Neural progenitor cell (in vitro differentiated cells): ENCODE measurements at regions not wholly inside any gene's neighbourhood (a gene's known extent, or its start where the extent isn't known, plus 50 kb on each side); places are given as distances from the start of the nearest gene placed in this dataset.

Experiments
- DNase-seq: peaks from one replicate; pipeline ENCODE4 v3.0.0-alpha.2; 2016; ENCODE audit warnings: low spot score
- H2AFZ ChIP-seq: fragments of 200-600 bp; sonication (generic); replicated peaks from 2 replicates; pipeline ENCODE4 v1.6.1; 2016; ENCODE audit warnings: antibody characterized with exemption
- H3F3A ChIP-seq: fragments of 200-600 bp; sonication (generic); 2 replicates; pipeline ENCODE4 v1.6.1; 2016; ENCODE audit warnings: antibody characterized with exemption, low read depth
- H3K27ac ChIP-seq: fragments of 200-600 bp; sonication (generic); 2 replicates; pipeline ENCODE4 v1.5.1; 2016; ENCODE audit warnings: mild to moderate bottlenecking
- H3K27me3 ChIP-seq: fragments of 200-600 bp; sonication (generic); 2 replicates; pipeline ENCODE4 v1.6.1; 2016; ENCODE audit warnings: mild to moderate bottlenecking, moderate library complexity
- H3K36me3 ChIP-seq: fragments of 200-600 bp; sonication (generic); 2 replicates; pipeline ENCODE4 v1.5.1; 2016
- H3K4me1 ChIP-seq: fragments of 200-600 bp; sonication (generic); 2 replicates; pipeline ENCODE4 v1.6.1; 2016; ENCODE audit warnings: mixed run types
- H3K4me2 ChIP-seq: fragments of 200-600 bp; sonication (generic); 2 replicates; pipeline ENCODE4 v1.6.1; 2016
- H3K4me3 ChIP-seq: fragments of 200-600 bp; sonication (generic); 2 replicates; pipeline ENCODE4 v1.5.1; 2016
- H3K79me2 ChIP-seq: fragments of 200-600 bp; sonication (generic); 2 replicates; pipeline ENCODE4 v1.6.1; 2016; ENCODE audit warnings: low read depth
- H3K9ac ChIP-seq: fragments of 200-600 bp; sonication (generic); 2 replicates; pipeline ENCODE4 v1.6.1; 2016
- H3K9me3 ChIP-seq: fragments of 200-600 bp; sonication (generic); 2 replicates; pipeline ENCODE4 v1.5.1; 2016; ENCODE audit warnings: low read depth
- H4K20me1 ChIP-seq: fragments of 200-600 bp; sonication (generic); 2 replicates; pipeline ENCODE4 v1.6.1; 2016; ENCODE audit warnings: low read depth
- H3K27ac Mint-ChIP-seq: 3 replicates; pipeline ENCODE4 v1.8.0; 2021; ENCODE audit warnings: mixed read lengths
- H3K27me3 Mint-ChIP-seq: 2 replicates; pipeline ENCODE4 v1.8.0; 2022; ENCODE audit warnings: low read depth, mild to moderate bottlenecking, inconsistent platforms, moderate library complexity, mixed read lengths; ENCODE audit not compliant: insufficient read depth
- H3K36me3 Mint-ChIP-seq: 3 replicates; pipeline ENCODE4 v1.8.0; 2021; ENCODE audit warnings: mixed read lengths
- H3K4me1 Mint-ChIP-seq: 3 replicates; pipeline ENCODE4 v1.8.0; 2021; ENCODE audit warnings: mixed read lengths
- H3K4me3 Mint-ChIP-seq: 3 replicates; pipeline ENCODE4 v1.8.0; 2021; ENCODE audit warnings: mild to moderate bottlenecking, moderate library complexity, mixed read lengths
- H3K9me3 Mint-ChIP-seq: 3 replicates; pipeline ENCODE4 v1.8.0; 2020; ENCODE audit warnings: mixed read lengths
- EZH2 ChIP-seq: fragments of 200-600 bp; sonication (generic); IDR thresholded peaks from 2 replicates; pipeline ENCODE4 v1.6.1; 2017; ENCODE audit warnings: antibody characterized with exemption, mild to moderate bottlenecking, moderate library complexity
- EZH2phosphoT487 ChIP-seq: fragments of 200-600 bp; sonication (generic); IDR thresholded peaks from 2 replicates; pipeline ENCODE4 v1.6.1; 2017; ENCODE audit warnings: antibody characterized with exemption
- TF ChIP-seq, protein P1 (sequence below): fragments of 200-600 bp; sonication (generic); IDR thresholded peaks from 2 replicates; pipeline ENCODE4 v1.5.1; 2017; ENCODE audit warnings: antibody characterized with exemption, mild to moderate bottlenecking

DNA sequence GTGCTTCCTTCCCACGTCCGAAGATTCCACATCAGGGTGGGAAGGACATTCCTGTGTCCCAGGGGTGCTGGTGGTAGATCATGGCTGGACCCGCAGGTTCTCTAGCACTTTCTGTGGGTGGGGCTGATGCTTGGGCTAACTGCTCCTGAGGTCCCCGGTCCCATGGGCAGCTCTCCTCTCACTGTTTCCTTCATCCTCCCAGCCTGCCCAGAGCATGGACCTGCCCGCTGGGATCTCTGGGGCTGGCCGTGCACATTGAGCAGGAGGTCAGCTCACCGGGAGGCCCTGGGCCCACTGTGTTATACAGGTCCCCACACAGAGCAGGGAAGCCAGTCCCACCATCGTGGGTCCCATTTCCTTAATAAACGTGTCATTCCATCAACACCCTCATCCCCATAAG lies 502.3 kb downstream of the TCERG1L start:
- TF ChIP-seq, protein P1, sequence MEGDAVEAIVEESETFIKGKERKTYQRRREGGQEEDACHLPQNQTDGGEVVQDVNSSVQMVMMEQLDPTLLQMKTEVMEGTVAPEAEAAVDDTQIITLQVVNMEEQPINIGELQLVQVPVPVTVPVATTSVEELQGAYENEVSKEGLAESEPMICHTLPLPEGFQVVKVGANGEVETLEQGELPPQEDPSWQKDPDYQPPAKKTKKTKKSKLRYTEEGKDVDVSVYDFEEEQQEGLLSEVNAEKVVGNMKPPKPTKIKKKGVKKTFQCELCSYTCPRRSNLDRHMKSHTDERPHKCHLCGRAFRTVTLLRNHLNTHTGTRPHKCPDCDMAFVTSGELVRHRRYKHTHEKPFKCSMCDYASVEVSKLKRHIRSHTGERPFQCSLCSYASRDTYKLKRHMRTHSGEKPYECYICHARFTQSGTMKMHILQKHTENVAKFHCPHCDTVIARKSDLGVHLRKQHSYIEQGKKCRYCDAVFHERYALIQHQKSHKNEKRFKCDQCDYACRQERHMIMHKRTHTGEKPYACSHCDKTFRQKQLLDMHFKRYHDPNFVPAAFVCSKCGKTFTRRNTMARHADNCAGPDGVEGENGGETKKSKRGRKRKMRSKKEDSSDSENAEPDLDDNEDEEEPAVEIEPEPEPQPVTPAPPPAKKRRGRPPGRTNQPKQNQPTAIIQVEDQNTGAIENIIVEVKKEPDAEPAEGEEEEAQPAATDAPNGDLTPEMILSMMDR, result no peak
- TF ChIP-seq EZH2phosphoT487, result no peak
- no peak for TF ChIP-seq EZH2
- Histone ChIP-seq H3K79me2 (no peaks in the 10 kb centered on the region), H2AFZ (no peak overlapping the region), H3K4me3 (no peak overlapping the region), H3K27ac (no peak overlapping the region), H4K20me1 (no peaks in the 10 kb centered on the region), H3K36me3 (no peaks in the 10 kb centered on the region), H3K9ac (no peak overlapping the region), H3K9me3 (no peaks in the 10 kb centered on the region), H3F3A (no peaks in the 10 kb centered on the region), H3K4me1 (peaks cover 4% of the 10 kb centered on the region), H3K4me2 (no peak overlapping the region), H3K27me3 (no peaks in the 10 kb centered on the region)
- Mint-ChIP-seq H3K9me3 (peaks cover 2% of the 10 kb centered on the region), H3K27me3 (peaks cover 2% of the 10 kb centered on the region), H3K4me3 (no peak overlapping the region), H3K27ac (no peak overlapping the region), H3K36me3 (no peaks in the 10 kb centered on the region), H3K4me1 (peaks cover 13% of the 10 kb centered on the region)
- DNase-seq, result no peak

DNA sequence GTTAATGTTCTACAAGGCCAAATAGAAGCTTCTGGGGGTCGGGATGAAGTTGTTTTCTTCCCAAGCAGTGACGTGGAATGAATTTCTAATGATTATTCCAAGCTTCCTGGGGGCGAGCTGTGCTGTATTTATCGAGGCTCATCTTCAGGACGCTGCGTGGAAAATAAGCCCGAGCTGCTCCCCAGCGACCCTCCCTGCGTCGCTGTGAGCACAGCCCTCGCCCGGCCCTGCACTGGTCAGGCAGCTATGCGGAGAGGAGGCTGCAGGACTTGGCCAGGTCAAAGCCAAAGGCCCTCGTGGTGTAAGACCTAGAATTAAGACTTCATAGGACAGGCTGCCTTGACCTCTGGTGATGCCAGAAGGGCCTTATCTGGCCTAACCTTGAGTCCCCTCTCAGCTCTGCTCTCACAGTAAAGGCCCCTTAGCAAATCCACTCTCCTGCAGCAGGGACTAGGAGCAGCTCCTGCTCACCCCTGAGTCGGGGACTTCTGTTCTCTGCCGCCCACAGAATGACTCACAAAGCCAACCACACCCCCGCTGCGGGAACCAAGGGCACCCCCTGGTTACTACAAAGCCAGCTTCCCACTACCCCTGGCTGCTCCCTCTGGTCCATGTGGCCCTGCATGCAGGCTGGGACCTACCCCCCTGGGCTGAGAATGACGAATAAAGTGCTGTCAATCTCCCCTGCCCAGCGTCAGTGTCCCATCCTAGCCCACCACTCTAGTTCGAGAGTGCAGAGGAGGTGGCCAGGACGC lies 501.6 kb downstream of the TCERG1L start:
- H3K4me1 Mint-ChIP-seq, result peaks cover 13% of the 10 kb centered on the region
- H3K27me3 Mint-ChIP-seq, result peaks cover 2% of the 10 kb centered on the region
- no peak for DNase-seq
- H3K9me3 Mint-ChIP-seq, result peaks cover 2% of the 10 kb centered on the region
- H3K36me3 Mint-ChIP-seq, result no peaks in the 10 kb centered on the region
- TF ChIP-seq EZH2phosphoT487, result no peak
- TF ChIP-seq, protein P1, result no peak
- no peak for TF ChIP-seq EZH2
- Histone ChIP-seq H3K79me2 (no peaks in the 10 kb centered on the region), H3K27ac (no peak overlapping the region), H3K9me3 (no peaks in the 10 kb centered on the region), H3K9ac (no peak overlapping the region), H3K36me3 (no peaks in the 10 kb centered on the region), H3K4me1 (peaks cover 4% of the 10 kb centered on the region), H3K4me2 (no peak overlapping the region), H3F3A (no peaks in the 10 kb centered on the region), H4K20me1 (no peaks in the 10 kb centered on the region), H3K27me3 (no peaks in the 10 kb centered on the region), H2AFZ (no peak overlapping the region), H3K4me3 (no peak overlapping the region)
- H3K27ac Mint-ChIP-seq, result no peak overlapping the region
- H3K4me3 Mint-ChIP-seq, result no peak overlapping the region

DNA sequence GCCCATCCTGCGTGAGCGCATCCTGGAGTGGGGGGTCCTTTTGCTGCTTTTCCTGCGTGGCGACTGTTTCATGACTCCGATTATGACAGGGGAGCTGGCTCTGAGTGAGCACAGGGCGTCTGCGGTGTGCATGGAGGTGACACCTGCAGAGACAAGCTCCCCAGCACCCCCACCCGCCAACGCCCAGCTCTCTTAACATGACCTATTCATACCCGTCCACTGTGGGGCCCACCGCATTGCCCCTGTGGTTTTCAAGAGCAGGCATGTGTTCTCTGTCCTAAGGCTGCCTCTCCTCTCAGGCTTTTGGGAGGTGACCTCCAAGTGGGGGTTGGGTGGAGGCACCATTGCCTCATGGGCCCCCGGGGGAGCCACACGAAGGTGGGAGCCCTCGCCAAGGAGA lies 500.7 kb downstream of the TCERG1L start:
- H3K79me2 ChIP-seq, result no peaks in the 10 kb centered on the region
- H3F3A ChIP-seq, result no peaks in the 10 kb centered on the region
- Mint-ChIP-seq H3K4me1 (peaks cover 13% of the 10 kb centered on the region), H3K27me3 (peaks cover 2% of the 10 kb centered on the region), H3K36me3 (no peaks in the 10 kb centered on the region), H3K27ac (no peak overlapping the region), H3K9me3 (no peaks in the 10 kb centered on the region), H3K4me3 (no peak overlapping the region)
- no peak overlapping the region for H2AFZ ChIP-seq
- no peak overlapping the region for H3K4me3 ChIP-seq
- no peak for DNase-seq
- no peak overlapping the region for H3K4me2 ChIP-seq
- peaks cover 4% of the 10 kb centered on the region for H3K4me1 ChIP-seq
- TF ChIP-seq EZH2, result no peak
- no peak for TF ChIP-seq EZH2phosphoT487
- TF ChIP-seq, protein P1, result no peak
- no peak overlapping the region for H3K9ac ChIP-seq
- no peaks in the 10 kb centered on the region for H3K27me3 ChIP-seq
- H3K36me3 ChIP-seq, result no peaks in the 10 kb centered on the region
- no peaks in the 10 kb centered on the region for H4K20me1 ChIP-seq
- no peak overlapping the region for H3K27ac ChIP-seq
- H3K9me3 ChIP-seq, result no peaks in the 10 kb centered on the region
